NCI-H187 treated with DMSO at 0.1 percent for 48 hours (cell line): ENCODE measurements at regions not wholly inside any gene's neighbourhood (a gene's known extent, or its start where the extent isn't known, plus 50 kb on each side); places are given as distances from the start of the nearest gene placed in this dataset.

ENCODE experiments used
- DNase-seq: peaks from one replicate; lab custom pipeline; 2025; lab: John Stamatoyannopoulos, UW

GRCh38 chr15:94682171-94682570, 450.8 kb downstream of the MCTP2 start:
- DNase-seq = no peak

- DNase-seq = no peak
These were observed 452.5 kb downstream of the MCTP2 start for GRCh38 chr15:94683902-94684301.

GRCh38 chr15:94691169-94691568, 459.8 kb downstream of the MCTP2 start:
- no peak for DNase-seq

- DNase-seq = no peak
These were observed 461.3 kb downstream of the MCTP2 start for GRCh38 chr15:94692710-94693109.

- DNase-seq = no peak
These were observed 468.9 kb downstream of the MCTP2 start for GRCh38 chr15:94700211-94700610.

- no peak for DNase-seq
These were observed 470.1 kb downstream of the MCTP2 start for GRCh38 chr15:94701281-94701985.

- no peak for DNase-seq
These were observed 472.2 kb downstream of the MCTP2 start for GRCh38 chr15:94703596-94703995.

- no peak for DNase-seq
These were observed 473.1 kb downstream of the MCTP2 start for GRCh38 chr15:94704421-94704820.

- DNase-seq = no peak
These were observed 473.6 kb downstream of the MCTP2 start for GRCh38 chr15:94704946-94705345.

GRCh38 chr15:94709319-94709718, 478.0 kb downstream of the MCTP2 start:
- DNase-seq = no peak

GRCh38 chr15:94722024-94722636, 490.8 kb downstream of the MCTP2 start:
- no peak for DNase-seq

GRCh38 chr15:94723801-94724200, 492.4 kb downstream of the MCTP2 start:
- no peak for DNase-seq

- no peak for DNase-seq
These were observed 499.9 kb downstream of the MCTP2 start for GRCh38 chr15:94731286-94731685.

GRCh38 chr15:94734460-94734859, 503.1 kb downstream of the MCTP2 start:
- no peak for DNase-seq

GRCh38 chr15:94736236-94736635, 504.9 kb downstream of the MCTP2 start:
- DNase-seq = no peak

GRCh38 chr15:94739639-94740038, 508.3 kb downstream of the MCTP2 start:
- no peak for DNase-seq

GRCh38 chr15:94740469-94740868, 509.1 kb downstream of the MCTP2 start:
- no peak for DNase-seq

GRCh38 chr15:94743668-94744067, 512.3 kb downstream of the MCTP2 start:
- no peak for DNase-seq

- DNase-seq = no peak
These were observed 512.9 kb downstream of the MCTP2 start for GRCh38 chr15:94744080-94744793.

GRCh38 chr15:94745371-94745770, 514.0 kb downstream of the MCTP2 start:
- no peak for DNase-seq

GRCh38 chr15:94747510-94747909, 516.1 kb downstream of the MCTP2 start:
- DNase-seq = no peak

- no peak for DNase-seq
These were observed 518.7 kb downstream of the MCTP2 start for GRCh38 chr15:94749811-94750617.
